ENCODE measurements at regions not wholly inside any gene's neighbourhood (a gene's known extent, or its start where the extent isn't known, plus 50 kb on each side); places are given as distances from the start of the nearest gene placed in this dataset.

DNA sequence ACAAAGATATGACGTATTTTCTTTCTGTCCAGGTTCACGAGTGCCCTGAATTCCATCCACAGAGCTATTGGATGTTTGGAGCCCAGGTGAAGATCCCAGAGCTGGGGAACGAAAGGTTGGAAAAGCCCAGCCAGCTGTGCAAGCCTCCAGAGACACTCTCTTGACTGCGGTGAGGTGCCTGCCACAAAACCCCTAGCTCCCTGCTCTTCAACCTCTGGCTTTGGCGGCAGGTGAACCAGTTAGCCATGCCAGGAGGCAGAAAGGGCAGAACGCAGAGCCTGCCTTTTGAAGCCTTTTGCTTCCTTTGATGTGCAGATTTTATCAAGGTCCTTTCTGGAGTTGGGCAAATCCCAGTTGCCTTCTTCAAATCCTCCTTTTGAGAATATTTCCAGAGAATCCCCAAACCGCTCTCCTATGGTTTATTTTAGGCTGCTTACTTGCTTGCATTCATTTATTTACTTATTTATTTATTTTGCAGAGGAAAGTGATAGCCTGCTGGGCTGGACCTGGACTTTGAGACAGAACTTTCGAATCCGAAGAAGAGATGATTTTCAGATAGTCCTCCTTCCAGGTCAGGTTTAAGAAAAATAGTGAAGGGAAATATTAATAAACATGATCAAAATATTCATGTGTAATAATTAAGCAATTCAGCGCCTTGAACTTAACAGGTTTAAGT lies 411.2 kb upstream of the TBX3 start:
- Histone ChIP-seq H3K79me2 (no peaks in the 10 kb centered on the region), H2AFZ (no peak overlapping the region), H4K20me1 (ENCODE audit: insufficient read depth, poor library complexity, severe bottlenecking) (no peaks in the 10 kb centered on the region), H3K27ac (no peak overlapping the region), H3K4me3 (no peak overlapping the region), H3K9me3 (ENCODE audit: low read depth) (no peaks in the 10 kb centered on the region), H3K36me3 (replicated peaks; ENCODE audit: insufficient read depth, low read depth) (no peaks in the 10 kb centered on the region), H3K27me3 (no peaks in the 10 kb centered on the region), H3K9me2 (replicated peaks; ENCODE audit: insufficient read depth) (no peaks in the 10 kb centered on the region), H3K4me1 (ENCODE audit: insufficient read depth) (no peaks in the 10 kb centered on the region), H3K4me2 (no peak overlapping the region)
- TF ChIP-seq EZH2phosphoT487 (IDR thresholded peaks at IDR 0.05; ENCODE audit: low read depth, severe bottlenecking, unreplicated experiment) (no peak), EZH2 (IDR thresholded peaks at IDR 0.05; ENCODE audit: borderline replicate concordance) (no peak)
- TF ChIP-seq, protein P1, sequence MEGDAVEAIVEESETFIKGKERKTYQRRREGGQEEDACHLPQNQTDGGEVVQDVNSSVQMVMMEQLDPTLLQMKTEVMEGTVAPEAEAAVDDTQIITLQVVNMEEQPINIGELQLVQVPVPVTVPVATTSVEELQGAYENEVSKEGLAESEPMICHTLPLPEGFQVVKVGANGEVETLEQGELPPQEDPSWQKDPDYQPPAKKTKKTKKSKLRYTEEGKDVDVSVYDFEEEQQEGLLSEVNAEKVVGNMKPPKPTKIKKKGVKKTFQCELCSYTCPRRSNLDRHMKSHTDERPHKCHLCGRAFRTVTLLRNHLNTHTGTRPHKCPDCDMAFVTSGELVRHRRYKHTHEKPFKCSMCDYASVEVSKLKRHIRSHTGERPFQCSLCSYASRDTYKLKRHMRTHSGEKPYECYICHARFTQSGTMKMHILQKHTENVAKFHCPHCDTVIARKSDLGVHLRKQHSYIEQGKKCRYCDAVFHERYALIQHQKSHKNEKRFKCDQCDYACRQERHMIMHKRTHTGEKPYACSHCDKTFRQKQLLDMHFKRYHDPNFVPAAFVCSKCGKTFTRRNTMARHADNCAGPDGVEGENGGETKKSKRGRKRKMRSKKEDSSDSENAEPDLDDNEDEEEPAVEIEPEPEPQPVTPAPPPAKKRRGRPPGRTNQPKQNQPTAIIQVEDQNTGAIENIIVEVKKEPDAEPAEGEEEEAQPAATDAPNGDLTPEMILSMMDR (IDR thresholded peaks at IDR 0.05; ENCODE audit: poor library complexity): no peak
- 82% methylated on average over 10 of the region's 10 CpGs for WGBS (ENCODE audit: low lambda C conversion rate, missing lambda C conversion rate)
- DNase-seq (ENCODE audit: low spot score): no peak

DNA sequence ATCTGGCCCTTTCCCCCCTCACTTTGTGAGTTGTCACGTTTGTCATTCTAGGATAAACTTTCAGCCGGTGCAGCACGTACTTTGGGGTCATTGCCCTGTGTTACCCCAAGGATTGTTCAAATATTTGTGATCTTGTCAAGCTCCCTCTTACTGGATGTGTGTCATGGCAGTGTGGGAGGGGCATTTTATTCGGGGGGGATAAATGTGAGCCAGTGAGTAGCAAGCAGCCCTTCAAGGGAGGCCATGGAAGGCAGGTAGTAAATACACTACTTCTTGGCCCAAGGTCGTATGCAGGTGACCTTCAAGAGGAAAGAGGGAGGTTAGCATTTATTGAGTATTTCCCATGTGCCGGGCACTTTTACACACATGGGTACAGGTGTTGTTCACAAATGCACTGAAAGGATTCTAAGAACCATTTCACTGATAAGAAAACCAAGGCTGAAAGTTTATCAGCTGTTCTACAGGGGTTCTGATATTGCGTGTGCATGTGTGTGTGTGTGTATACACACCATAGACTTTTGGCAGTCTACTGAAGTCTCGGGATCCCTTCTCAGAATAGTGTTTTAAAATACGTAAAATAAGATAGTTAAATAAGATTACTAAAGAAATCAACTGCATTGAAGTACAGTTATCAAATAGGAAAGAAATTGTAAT lies 410.3 kb upstream of the TBX3 start:
- no peaks in the 10 kb centered on the region for H3K79me2 ChIP-seq
- H3K4me2 ChIP-seq: no peak overlapping the region
- H3K27me3 ChIP-seq: no peaks in the 10 kb centered on the region
- H3K27ac ChIP-seq: no peak overlapping the region
- H3K9me2 ChIP-seq (replicated peaks; ENCODE audit: insufficient read depth): no peaks in the 10 kb centered on the region
- no peak for DNase-seq (ENCODE audit: low spot score)
- no peaks in the 10 kb centered on the region for H3K4me1 ChIP-seq (ENCODE audit: insufficient read depth)
- H4K20me1 ChIP-seq (ENCODE audit: insufficient read depth, poor library complexity, severe bottlenecking): no peaks in the 10 kb centered on the region
- no peaks in the 10 kb centered on the region for H3K36me3 ChIP-seq (replicated peaks; ENCODE audit: insufficient read depth, low read depth)
- no peak for TF ChIP-seq EZH2 (IDR thresholded peaks at IDR 0.05; ENCODE audit: borderline replicate concordance)
- TF ChIP-seq, protein P1 (IDR thresholded peaks at IDR 0.05; ENCODE audit: poor library complexity): no peak
- no peak for TF ChIP-seq EZH2phosphoT487 (IDR thresholded peaks at IDR 0.05; ENCODE audit: low read depth, severe bottlenecking, unreplicated experiment)
- no peaks in the 10 kb centered on the region for H3K9me3 ChIP-seq (ENCODE audit: low read depth)
- H3K4me3 ChIP-seq: no peak overlapping the region
- no peak overlapping the region for H2AFZ ChIP-seq
- WGBS (ENCODE audit: low lambda C conversion rate, missing lambda C conversion rate): 55% methylated on average over 9 of the region's 9 CpGs

DNA sequence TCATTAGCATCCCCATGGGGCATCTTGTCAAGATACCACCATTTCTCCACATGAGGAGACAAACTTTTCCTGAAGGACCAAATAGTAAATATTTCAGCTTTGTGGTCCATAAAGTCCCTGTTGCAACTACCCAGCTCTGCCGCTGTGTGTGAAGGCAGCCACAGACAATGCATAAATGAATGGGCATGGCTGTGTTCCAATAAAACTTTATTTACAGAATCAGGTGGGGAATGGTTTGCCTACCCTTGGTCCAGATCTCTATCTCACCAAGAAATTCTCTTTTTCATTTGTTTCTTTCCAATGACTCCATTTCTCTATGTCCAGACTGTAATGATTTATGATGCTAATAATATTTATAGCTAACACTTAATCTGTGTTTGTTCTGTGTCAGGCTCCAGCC lies 409.3 kb upstream of the TBX3 start:
- H3K79me2 ChIP-seq: no peaks in the 10 kb centered on the region
- H3K27me3 ChIP-seq: no peaks in the 10 kb centered on the region
- H3K36me3 ChIP-seq (replicated peaks; ENCODE audit: insufficient read depth, low read depth): no peaks in the 10 kb centered on the region
- H3K9me2 ChIP-seq (replicated peaks; ENCODE audit: insufficient read depth): no peaks in the 10 kb centered on the region
- no peak overlapping the region for H2AFZ ChIP-seq
- DNase-seq (ENCODE audit: low spot score): no peak
- TF ChIP-seq EZH2 (IDR thresholded peaks at IDR 0.05; ENCODE audit: borderline replicate concordance) (no peak), EZH2phosphoT487 (IDR thresholded peaks at IDR 0.05; ENCODE audit: low read depth, severe bottlenecking, unreplicated experiment) (no peak)
- TF ChIP-seq, protein P1 (IDR thresholded peaks at IDR 0.05; ENCODE audit: poor library complexity): no peak
- no peaks in the 10 kb centered on the region for H4K20me1 ChIP-seq (ENCODE audit: insufficient read depth, poor library complexity, severe bottlenecking)
- no peaks in the 10 kb centered on the region for H3K9me3 ChIP-seq (ENCODE audit: low read depth)
- WGBS (ENCODE audit: low lambda C conversion rate, missing lambda C conversion rate): 100% methylated on average over 1 of the region's 1 CpG
- H3K4me1 ChIP-seq (ENCODE audit: insufficient read depth): no peaks in the 10 kb centered on the region
- H3K4me2 ChIP-seq: no peak overlapping the region
- no peak overlapping the region for H3K4me3 ChIP-seq
- H3K27ac ChIP-seq: no peak overlapping the region

All from hepatocyte (in vitro differentiated cells).